ENCODE measurements at regions not wholly inside any gene's neighbourhood (a gene's known extent, or its start where the extent isn't known, plus 50 kb on each side); places are given as distances from the start of the nearest gene placed in this dataset.
"Not testable (repeated sequence)": the region's sequence is repeated elsewhere in the genome, so short reads cannot be mapped to it uniquely, and the experiment has no call there.

- no peak for DNase-seq
Measured at GRCh38 chr7:98778421-98778820, 91.4 kb downstream of the TMEM130 start.

- no peak for DNase-seq
Measured at GRCh38 chr7:98779800-98780587, 89.8 kb downstream of the TMEM130 start.

- no peak for DNase-seq
Measured at GRCh38 chr7:98784216-98784785, 85.5 kb downstream of the TMEM130 start.

GRCh38 chr7:98785929-98786571 lies 83.8 kb downstream of the TMEM130 start:
- DNase-seq = no peak

- DNase-seq = no peak
Measured at GRCh38 chr7:98788966-98789365, 80.8 kb downstream of the TMEM130 start.

GRCh38 chr7:98794453-98794852 lies 75.4 kb downstream of the TMEM130 start:
- DNase-seq = not testable (repeated sequence)

GRCh38 chr7:98795741-98796493 lies 73.9 kb downstream of the TMEM130 start:
- DNase-seq = no peak

All from GF-D8 (cell line).